Endothelial cell of umbilical vein (primary cell): ENCODE measurements at regions not wholly inside any gene's neighbourhood (a gene's known extent, or its start where the extent isn't known, plus 50 kb on each side); places are given as distances from the start of the nearest gene placed in this dataset.
"Not testable (repeated sequence)": the region's sequence is repeated elsewhere in the genome, so short reads cannot be mapped to it uniquely, and the experiment has no call there.

Experiments
- BruUV-seq: library from RNA; stranded (reverse); fragments of 400-500 nt; replicated peaks from 2 replicates; lab custom pipeline; 2021; lab: Mats Ljungman, UMichigan
- CTCF ChIA-PET: fragments of 300-600, 350-600 bp; sonication (Branson Sonifier 250); formaldehyde crosslinking; loops from one replicate; lab custom pipeline; 2021; ENCODE audit warnings: antibody characterized with exemption, inconsistent platforms; lab: Charles Lee
- POLR2A ChIA-PET: fragments of 300-600, 350-600 bp; sonication (Branson Sonifier 250); formaldehyde crosslinking; loops from one replicate; lab custom pipeline; 2021; ENCODE audit warnings: antibody characterized with exemption, inconsistent platforms; lab: Charles Lee
- DNase-seq: peaks from one replicate; pipeline ENCODE4 v3.0.0-alpha.2; 2011; ENCODE audit warnings: low read depth, low spot score
- FAIRE-seq: peaks from 2 replicates; lab custom pipeline; 2011; peaks lifted over from hg19 to GRCh38; lab: Jason Lieb, UNC
- H2AFZ ChIP-seq: 2 replicates; pipeline ENCODE4 v1.6.0; 2012; ENCODE audit warnings: low read depth, low read length, control low read depth, inconsistent platforms
- H3K27ac ChIP-seq: 2 replicates; pipeline ENCODE4 v1.5.1; 2011; ENCODE audit warnings: low read depth, mild to moderate bottlenecking, control low read depth, low read length, moderate library complexity; ENCODE audit not compliant: insufficient read depth
- H3K27me3 ChIP-seq, 2 experiments: 2 replicates each; pipeline versions ENCODE4 v1.6.0 to v1.6.1; 2011; ENCODE audit warnings: low read length in 2 of 2, mixed read lengths in 1 of 2; ENCODE audit not compliant: control insufficient read depth in 2 of 2, insufficient read depth in 2 of 2
- H3K36me3 ChIP-seq, 2 experiments: 2 replicates in 1 of 2; 3 replicates in 1 of 2; pipeline ENCODE4 v1.5.1; 2011; ENCODE audit warnings: low read length in 2 of 2, mild to moderate bottlenecking in 1 of 2, moderate library complexity in 1 of 2; ENCODE audit not compliant: control insufficient read depth in 2 of 2, insufficient read depth in 2 of 2; ENCODE audit errors: extremely low read depth in 1 of 2
- H3K4me1 ChIP-seq: 3 replicates; pipeline ENCODE4 v1.5.1; 2011; ENCODE audit warnings: mild to moderate bottlenecking, low read length; ENCODE audit not compliant: control insufficient read depth, insufficient read depth; ENCODE audit errors: extremely low read depth
- H3K4me2 ChIP-seq: 2 replicates; pipeline ENCODE4 v1.6.1; 2011; ENCODE audit warnings: low read length, control low read depth, mixed read lengths; ENCODE audit not compliant: insufficient read depth
- H3K4me3 ChIP-seq, 3 experiments: fragments of 200-600 bp in 1 of 3; sonication (generic), shearing (Covaris generic) in 1 of 3; replicated peaks in 1 of 3; 2 replicates each; pipeline ENCODE4 v1.5.1; 2011 to 2016; ENCODE audit warnings: control low read depth in 3 of 3, low read length in 3 of 3, mild to moderate bottlenecking in 2 of 3, inconsistent platforms in 1 of 3, low read depth in 1 of 3, moderate library complexity in 1 of 3; ENCODE audit not compliant: insufficient read depth in 1 of 3
- H3K79me2 ChIP-seq: 2 replicates; pipeline ENCODE4 v1.6.0; 2012; ENCODE audit warnings: low read length, inconsistent platforms; ENCODE audit not compliant: control insufficient read depth, insufficient read depth
- H3K9ac ChIP-seq: replicated peaks from 2 replicates; pipeline ENCODE3; 2011; ENCODE audit warnings: low read length, control low read depth; ENCODE audit not compliant: insufficient read depth; ENCODE audit errors: extremely low read depth
- H3K9me1 ChIP-seq: replicated peaks from 3 replicates; pipeline ENCODE4 v1.6.0; 2011; ENCODE audit warnings: mild to moderate bottlenecking, low read length; ENCODE audit not compliant: control insufficient read depth, insufficient read depth; ENCODE audit errors: extremely low read depth
- H3K9me3 ChIP-seq: replicated peaks from 2 replicates; pipeline ENCODE4 v1.5.1; 2012; ENCODE audit warnings: low read length, inconsistent platforms; ENCODE audit not compliant: control insufficient read depth, insufficient read depth
- H4K20me1 ChIP-seq: replicated peaks from 2 replicates; pipeline ENCODE3; 2011; ENCODE audit warnings: mild to moderate bottlenecking, low read length; ENCODE audit not compliant: control insufficient read depth, insufficient read depth; ENCODE audit errors: extremely low read depth
- EZH2 ChIP-seq: IDR thresholded peaks from 2 replicates; pipeline ENCODE4 v1.6.1; 2012; ENCODE audit warnings: borderline replicate concordance, low read depth, mild to moderate bottlenecking, moderate library complexity, low read length, inconsistent platforms; ENCODE audit not compliant: severe bottlenecking
- FOS ChIP-seq: IDR thresholded peaks from 2 replicates; pipeline ENCODE4 v1.6.1; 2011; ENCODE audit warnings: mild to moderate bottlenecking, low read length, moderate library complexity, borderline replicate concordance; ENCODE audit not compliant: insufficient read depth
- GATA2 ChIP-seq: IDR thresholded peaks from 2 replicates; pipeline ENCODE4 v1.7.0; 2011; ENCODE audit warnings: low read depth, mild to moderate bottlenecking, moderate library complexity, mixed read lengths, low read length; ENCODE audit not compliant: insufficient read length, insufficient read depth
- JUN ChIP-seq: IDR thresholded peaks from 2 replicates; pipeline ENCODE4 v1.6.1; 2011; ENCODE audit warnings: borderline replicate concordance, low read depth; ENCODE audit not compliant: insufficient read length, insufficient read depth
- MYC ChIP-seq: IDR thresholded peaks from one replicate; pipeline ENCODE4 v1.6.1; 2011; ENCODE audit warnings: mild to moderate bottlenecking, low read depth, low read length
- POLR2A ChIP-seq: IDR thresholded peaks from 2 replicates; pipeline ENCODE4 v1.6.1; 2012; ENCODE audit warnings: low read depth, mild to moderate bottlenecking, control low read depth, low read length
- POLR2AphosphoS5 ChIP-seq: IDR thresholded peaks from 2 replicates; pipeline ENCODE4 v1.6.1; 2012; ENCODE audit warnings: low read depth, mild to moderate bottlenecking, control low read depth, low read length, moderate library complexity; ENCODE audit not compliant: insufficient read depth
- dilution Hi-C: fragments of 300-500 bp; cut with MboI; formaldehyde crosslinking; loops from one replicate; pipeline ENCODE4 v1.15.0; 2019; ENCODE audit warnings: low sequenced_read_pairs; ENCODE audit not compliant: extremely low pct_ligation_motif_present
- intact Hi-C: fragments of 100-400 bp; cut with micrococcal nuclease; formaldehyde crosslinking; loops from one replicate; pipeline ENCODE4 v1.10.0; 2022
- TF ChIP-seq, protein P1 (sequence below): IDR thresholded peaks from 2 replicates; pipeline ENCODE4 v1.6.1; 2011; ENCODE audit not compliant: insufficient read depth, insufficient read length
- TF ChIP-seq, protein P2 (sequence below), 2 donors: IDR thresholded peaks; 1 replicate in 1 of 2; 2 replicates in 1 of 2; pipeline ENCODE4 v1.5.1; 2011; ENCODE audit warnings: low read length in 2 of 2, mild to moderate bottlenecking in 2 of 2, moderate library complexity in 2 of 2, control low read depth in 1 of 2, inconsistent platforms in 1 of 2, low read depth in 1 of 2; ENCODE audit not compliant: insufficient read depth in 1 of 2; ENCODE audit errors: extremely low read depth in 1 of 2

DNA sequence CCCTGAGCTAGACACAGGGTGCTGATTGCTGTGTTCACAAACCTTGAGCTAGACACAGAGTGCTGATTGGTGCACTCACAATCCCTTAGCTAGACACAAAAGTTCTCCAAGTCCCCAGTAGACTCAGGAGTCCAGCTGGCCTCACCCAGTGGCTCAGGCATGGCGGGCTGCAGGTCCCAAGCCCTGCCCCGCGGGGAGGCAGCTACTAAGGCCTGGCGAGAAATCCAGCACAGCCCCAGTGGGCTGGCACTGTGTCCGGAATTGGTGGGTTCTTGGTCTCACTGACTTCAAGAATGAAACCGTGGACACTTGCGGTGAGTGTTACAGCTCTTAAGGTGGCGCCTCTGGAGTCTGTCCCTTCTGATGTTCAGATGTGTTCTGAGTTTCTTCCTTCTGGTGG, 741.2 kb downstream of the SOCS6 start:
- CTCF ChIA-PET, FAIRE-seq: not testable (repeated sequence)

DNA sequence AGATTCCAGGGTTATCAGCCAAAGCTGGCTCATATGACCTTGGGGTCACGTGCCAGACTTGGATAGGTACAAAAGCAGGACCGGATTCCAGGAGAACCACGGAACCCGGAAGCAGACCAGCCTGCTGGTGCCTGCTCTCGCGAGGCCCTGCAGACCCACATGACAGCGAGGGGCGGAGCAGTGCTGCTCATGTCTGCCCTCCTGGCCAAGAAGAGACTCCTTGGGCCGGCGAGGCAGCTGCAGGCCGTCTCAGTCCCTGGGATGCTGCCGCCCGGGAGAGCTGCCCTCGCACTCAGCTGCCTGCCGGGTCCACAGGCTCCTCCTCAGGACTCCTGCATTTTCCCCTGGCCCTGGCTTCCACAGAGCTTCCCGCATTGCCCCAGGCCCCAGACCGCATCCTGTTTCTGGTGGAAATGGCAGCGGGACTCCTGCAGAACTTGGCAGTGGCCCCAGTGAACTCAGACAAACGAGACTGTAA, 739.5 kb downstream of the SOCS6 start:
- H3K4me2 ChIP-seq: no peak overlapping the region
- H3K9me3 ChIP-seq: no peaks in the 10 kb centered on the region
- no peaks in the 10 kb centered on the region for H3K27me3 ChIP-seq
- CTCF ChIA-PET: no interaction called here
- no peaks in the 10 kb centered on the region for H3K4me1 ChIP-seq
- DNase-seq: no peak
- H3K4me3 ChIP-seq: no peak overlapping the region
- H3K36me3 ChIP-seq: no peaks in the 10 kb centered on the region
- H4K20me1 ChIP-seq: no peaks in the 10 kb centered on the region
- no peak overlapping the region for H3K9ac ChIP-seq
- POLR2A ChIA-PET: no interaction called here
- H3K9me1 ChIP-seq: no peaks in the 10 kb centered on the region
- H2AFZ ChIP-seq: peak overlapping the region; percentile 3
- no peak for TF ChIP-seq POLR2A
- no peak for TF ChIP-seq EZH2
- no peak for TF ChIP-seq POLR2AphosphoS5
- no peak for TF ChIP-seq GATA2
- TF ChIP-seq, protein P1, sequence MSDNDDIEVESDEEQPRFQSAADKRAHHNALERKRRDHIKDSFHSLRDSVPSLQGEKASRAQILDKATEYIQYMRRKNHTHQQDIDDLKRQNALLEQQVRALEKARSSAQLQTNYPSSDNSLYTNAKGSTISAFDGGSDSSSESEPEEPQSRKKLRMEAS: no peak
- TF ChIP-seq, protein P2, sequence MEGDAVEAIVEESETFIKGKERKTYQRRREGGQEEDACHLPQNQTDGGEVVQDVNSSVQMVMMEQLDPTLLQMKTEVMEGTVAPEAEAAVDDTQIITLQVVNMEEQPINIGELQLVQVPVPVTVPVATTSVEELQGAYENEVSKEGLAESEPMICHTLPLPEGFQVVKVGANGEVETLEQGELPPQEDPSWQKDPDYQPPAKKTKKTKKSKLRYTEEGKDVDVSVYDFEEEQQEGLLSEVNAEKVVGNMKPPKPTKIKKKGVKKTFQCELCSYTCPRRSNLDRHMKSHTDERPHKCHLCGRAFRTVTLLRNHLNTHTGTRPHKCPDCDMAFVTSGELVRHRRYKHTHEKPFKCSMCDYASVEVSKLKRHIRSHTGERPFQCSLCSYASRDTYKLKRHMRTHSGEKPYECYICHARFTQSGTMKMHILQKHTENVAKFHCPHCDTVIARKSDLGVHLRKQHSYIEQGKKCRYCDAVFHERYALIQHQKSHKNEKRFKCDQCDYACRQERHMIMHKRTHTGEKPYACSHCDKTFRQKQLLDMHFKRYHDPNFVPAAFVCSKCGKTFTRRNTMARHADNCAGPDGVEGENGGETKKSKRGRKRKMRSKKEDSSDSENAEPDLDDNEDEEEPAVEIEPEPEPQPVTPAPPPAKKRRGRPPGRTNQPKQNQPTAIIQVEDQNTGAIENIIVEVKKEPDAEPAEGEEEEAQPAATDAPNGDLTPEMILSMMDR (IDR thresholded peaks at IDR 0.05; ENCODE audit: extremely low read depth in 1 of 2, insufficient read depth in 1 of 2, low read depth in 1 of 2, low read length in 2 of 2): no peak
- TF ChIP-seq JUN: no peak
- TF ChIP-seq FOS: no peak
- TF ChIP-seq MYC: no peak
- no peak for FAIRE-seq
- no peaks in the 10 kb centered on the region for H3K79me2 ChIP-seq
- intact Hi-C loops (no loop called here), dilution Hi-C loops (no loop called here)
- no peak overlapping the region for H3K27ac ChIP-seq
- BruUV-seq: no TSS peak

More for the DNA sequence above, 741.2 kb downstream of the SOCS6 start:
- POLR2A ChIA-PET, BruUV-seq, DNase-seq, H3K79me2 ChIP-seq, H3K36me3 ChIP-seq, intact Hi-C loops, dilution Hi-C loops, H3K27ac ChIP-seq, H2AFZ ChIP-seq, H3K4me1 ChIP-seq, H3K9me3 ChIP-seq, H3K9ac ChIP-seq, H3K9me1 ChIP-seq, H3K27me3 ChIP-seq, H3K4me3 ChIP-seq, H3K4me2 ChIP-seq, H4K20me1 ChIP-seq: not testable (repeated sequence)
